HL-60 (cell line): ENCODE measurements at regions not wholly inside any gene's neighbourhood (a gene's known extent, or its start where the extent isn't known, plus 50 kb on each side); places are given as distances from the start of the nearest gene placed in this dataset.

ENCODE experiments used
- DNase-seq, 2 experiments: peaks; one replicate each; pipeline ENCODE4 v3.0.0-alpha.2; 2010 to 2020; ENCODE audit warnings: low read depth in 1 of 2, low spot score in 1 of 2
- H3K27ac ChIP-seq: fragments of 250-450 bp; sonication (Bioruptor Pico); replicated peaks from 2 replicates; pipeline ENCODE4 v1.5.1; 2020; ENCODE audit warnings: mild to moderate bottlenecking, moderate library complexity
- H3K27me3 ChIP-seq: fragments of 250-450 bp; sonication (Bioruptor Pico); 2 replicates; pipeline ENCODE4 v1.5.1; 2021; ENCODE audit warnings: mild to moderate bottlenecking, moderate library complexity; ENCODE audit not compliant: insufficient read depth, poor library complexity, severe bottlenecking
- H3K4me3 ChIP-seq: replicated peaks from 2 replicates; pipeline ENCODE4 v1.5.1; 2011; ENCODE audit warnings: mild to moderate bottlenecking, control low read depth, low read length; ENCODE audit not compliant: insufficient read depth
- CTCF ChIP-seq: IDR thresholded peaks from one replicate; pipeline ENCODE4 v1.5.1; 2011; ENCODE audit warnings: low read length, control low read depth, inconsistent platforms; ENCODE audit not compliant: insufficient read depth
- GABPA ChIP-seq: IDR thresholded peaks from 2 replicates; pipeline ENCODE4 v1.6.1; 2012; ENCODE audit warnings: low read depth
- POLR2AphosphoS5 ChIP-seq: IDR thresholded peaks from 2 replicates; pipeline ENCODE4 v1.6.1; 2012; ENCODE audit warnings: low read depth
- REST ChIP-seq: IDR thresholded peaks from 2 replicates; pipeline ENCODE4 v1.6.1; 2012; ENCODE audit warnings: low read depth; ENCODE audit not compliant: insufficient replicate concordance
- SPI1 ChIP-seq: IDR thresholded peaks from 2 replicates; pipeline ENCODE4 v1.6.1; 2012; ENCODE audit warnings: low read depth, mild to moderate bottlenecking, borderline replicate concordance

- Histone ChIP-seq H3K27ac (no peak overlapping the region), H3K4me3 (no peak overlapping the region), H3K27me3 (no peaks in the 10 kb centered on the region)
- TF ChIP-seq POLR2AphosphoS5 (no peak), REST (no peak), SPI1 (no peak), CTCF (no peak), GABPA (no peak)
- DNase-seq: no peak
Observed at GRCh38 chr3:83453056-83453455, 1505.7 kb upstream of the CADM2 start.

- Histone ChIP-seq H3K27me3 (no peaks in the 10 kb centered on the region), H3K4me3 (no peak overlapping the region), H3K27ac (no peak overlapping the region)
- no peak for TF ChIP-seq SPI1
- no peak for TF ChIP-seq POLR2AphosphoS5
- no peak for TF ChIP-seq GABPA
- no peak for TF ChIP-seq CTCF
- TF ChIP-seq REST: no peak
- no peak for DNase-seq
Observed at GRCh38 chr3:83454353-83454752, 1504.4 kb upstream of the CADM2 start.

- Histone ChIP-seq H3K4me3 (no peak overlapping the region), H3K27me3 (no peaks in the 10 kb centered on the region), H3K27ac (no peak overlapping the region)
- TF ChIP-seq CTCF (no peak), REST (no peak), GABPA (no peak), SPI1 (no peak), POLR2AphosphoS5 (no peak)
- no peak for DNase-seq
Observed at GRCh38 chr3:83457551-83457950, 1501.2 kb upstream of the CADM2 start.
